Panc1 (cell line): ENCODE measurements at regions not wholly inside any gene's neighbourhood (a gene's known extent, or its start where the extent isn't known, plus 50 kb on each side); places are given as distances from the start of the nearest gene placed in this dataset.

Experiments
- POLR2AphosphoS5 ChIP-seq: IDR thresholded peaks from 2 replicates; pipeline ENCODE4 v1.6.1; 2012; ENCODE audit warnings: mild to moderate bottlenecking, low read depth, low read length, moderate library complexity
- SIN3A ChIP-seq: IDR thresholded peaks from 2 replicates; pipeline ENCODE4 v1.6.1; 2012; ENCODE audit warnings: low read depth, mild to moderate bottlenecking, low read length, moderate library complexity, borderline replicate concordance; ENCODE audit not compliant: insufficient read depth
- TF ChIP-seq, protein P1 (sequence below): fragments of 450-650 bp; IDR thresholded peaks from 2 replicates; pipeline ENCODE4 v1.5.1; 2017; ENCODE audit warnings: mild to moderate bottlenecking
- TF ChIP-seq, protein P2 (sequence below), 2 experiments: IDR thresholded peaks; 2 replicates each; pipeline ENCODE4 v1.6.1; 2011 to 2012; ENCODE audit warnings: low read depth in 2 of 2, control low read depth in 1 of 2, low read length in 1 of 2, mild to moderate bottlenecking in 1 of 2, moderate library complexity in 1 of 2; ENCODE audit not compliant: insufficient read depth in 1 of 2

DNA sequence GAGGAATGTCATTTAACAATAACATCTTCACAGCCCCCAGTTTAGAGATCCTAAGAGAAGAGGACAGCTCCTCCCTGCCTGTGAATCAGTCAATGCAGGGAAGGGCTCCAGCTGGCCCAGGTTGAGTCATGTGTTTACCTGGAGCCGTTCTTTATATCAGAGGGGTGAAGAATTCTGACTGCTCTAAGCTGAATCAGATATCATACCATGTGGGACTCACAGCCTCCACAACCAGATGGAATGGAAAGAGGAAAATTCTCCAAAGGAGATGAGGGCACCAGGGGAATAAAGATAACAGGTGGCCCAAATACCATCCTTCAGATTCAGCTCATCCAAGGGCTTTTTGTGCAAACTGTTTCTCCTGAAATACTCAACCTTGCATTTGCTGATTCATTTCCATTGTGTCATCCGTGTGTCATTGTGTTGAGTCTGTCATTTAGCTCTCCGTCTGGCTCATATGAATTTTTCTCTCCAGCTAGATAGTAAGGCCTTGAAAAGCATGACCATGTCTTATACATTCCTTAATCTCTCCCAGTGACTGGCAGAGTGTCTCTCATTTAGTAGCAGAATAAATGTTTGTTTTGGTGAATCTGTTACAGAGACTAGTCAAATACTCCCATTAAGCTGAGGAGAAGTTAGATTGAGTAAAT, 217.9 kb downstream of the RFC3 start:
- TF ChIP-seq, protein P1, sequence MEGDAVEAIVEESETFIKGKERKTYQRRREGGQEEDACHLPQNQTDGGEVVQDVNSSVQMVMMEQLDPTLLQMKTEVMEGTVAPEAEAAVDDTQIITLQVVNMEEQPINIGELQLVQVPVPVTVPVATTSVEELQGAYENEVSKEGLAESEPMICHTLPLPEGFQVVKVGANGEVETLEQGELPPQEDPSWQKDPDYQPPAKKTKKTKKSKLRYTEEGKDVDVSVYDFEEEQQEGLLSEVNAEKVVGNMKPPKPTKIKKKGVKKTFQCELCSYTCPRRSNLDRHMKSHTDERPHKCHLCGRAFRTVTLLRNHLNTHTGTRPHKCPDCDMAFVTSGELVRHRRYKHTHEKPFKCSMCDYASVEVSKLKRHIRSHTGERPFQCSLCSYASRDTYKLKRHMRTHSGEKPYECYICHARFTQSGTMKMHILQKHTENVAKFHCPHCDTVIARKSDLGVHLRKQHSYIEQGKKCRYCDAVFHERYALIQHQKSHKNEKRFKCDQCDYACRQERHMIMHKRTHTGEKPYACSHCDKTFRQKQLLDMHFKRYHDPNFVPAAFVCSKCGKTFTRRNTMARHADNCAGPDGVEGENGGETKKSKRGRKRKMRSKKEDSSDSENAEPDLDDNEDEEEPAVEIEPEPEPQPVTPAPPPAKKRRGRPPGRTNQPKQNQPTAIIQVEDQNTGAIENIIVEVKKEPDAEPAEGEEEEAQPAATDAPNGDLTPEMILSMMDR = no peak
- TF ChIP-seq POLR2AphosphoS5 (no peak), SIN3A (no peak)
- TF ChIP-seq, protein P2, sequence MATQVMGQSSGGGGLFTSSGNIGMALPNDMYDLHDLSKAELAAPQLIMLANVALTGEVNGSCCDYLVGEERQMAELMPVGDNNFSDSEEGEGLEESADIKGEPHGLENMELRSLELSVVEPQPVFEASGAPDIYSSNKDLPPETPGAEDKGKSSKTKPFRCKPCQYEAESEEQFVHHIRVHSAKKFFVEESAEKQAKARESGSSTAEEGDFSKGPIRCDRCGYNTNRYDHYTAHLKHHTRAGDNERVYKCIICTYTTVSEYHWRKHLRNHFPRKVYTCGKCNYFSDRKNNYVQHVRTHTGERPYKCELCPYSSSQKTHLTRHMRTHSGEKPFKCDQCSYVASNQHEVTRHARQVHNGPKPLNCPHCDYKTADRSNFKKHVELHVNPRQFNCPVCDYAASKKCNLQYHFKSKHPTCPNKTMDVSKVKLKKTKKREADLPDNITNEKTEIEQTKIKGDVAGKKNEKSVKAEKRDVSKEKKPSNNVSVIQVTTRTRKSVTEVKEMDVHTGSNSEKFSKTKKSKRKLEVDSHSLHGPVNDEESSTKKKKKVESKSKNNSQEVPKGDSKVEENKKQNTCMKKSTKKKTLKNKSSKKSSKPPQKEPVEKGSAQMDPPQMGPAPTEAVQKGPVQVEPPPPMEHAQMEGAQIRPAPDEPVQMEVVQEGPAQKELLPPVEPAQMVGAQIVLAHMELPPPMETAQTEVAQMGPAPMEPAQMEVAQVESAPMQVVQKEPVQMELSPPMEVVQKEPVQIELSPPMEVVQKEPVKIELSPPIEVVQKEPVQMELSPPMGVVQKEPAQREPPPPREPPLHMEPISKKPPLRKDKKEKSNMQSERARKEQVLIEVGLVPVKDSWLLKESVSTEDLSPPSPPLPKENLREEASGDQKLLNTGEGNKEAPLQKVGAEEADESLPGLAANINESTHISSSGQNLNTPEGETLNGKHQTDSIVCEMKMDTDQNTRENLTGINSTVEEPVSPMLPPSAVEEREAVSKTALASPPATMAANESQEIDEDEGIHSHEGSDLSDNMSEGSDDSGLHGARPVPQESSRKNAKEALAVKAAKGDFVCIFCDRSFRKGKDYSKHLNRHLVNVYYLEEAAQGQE (IDR thresholded peaks at IDR 0.05; ENCODE audit: insufficient read depth in 1 of 2, low read depth in 2 of 2, low read length in 1 of 2) = no peak
